K562 (cell line): ENCODE measurements at regions not wholly inside any gene's neighbourhood (a gene's known extent, or its start where the extent isn't known, plus 50 kb on each side); places are given as distances from the start of the nearest gene placed in this dataset.

Experiments used
- RAD51 ChIP-seq: fragments of 450-650 bp; IDR thresholded peaks from 2 replicates; pipeline ENCODE4 v1.7.1; 2016; ENCODE audit warnings: low read depth, mild to moderate bottlenecking, borderline replicate concordance
- TAF1 ChIP-seq: IDR thresholded peaks from 2 replicates; pipeline ENCODE4 v1.6.1; 2011; ENCODE audit warnings: mild to moderate bottlenecking, low read length, moderate library complexity; ENCODE audit not compliant: insufficient read depth, control insufficient read depth, severe bottlenecking; ENCODE audit errors: extremely low read depth
- ZKSCAN1 ChIP-seq: fragments of 150-350 bp; IDR thresholded peaks from 2 replicates; pipeline ENCODE4 v1.6.1; 2016; ENCODE audit warnings: low read depth, low read length
- ZSCAN32 ChIP-seq: fragments of 450-650 bp; formaldehyde crosslinking; IDR thresholded peaks from 2 replicates; pipeline ENCODE4 v1.4.0; 2020; ENCODE audit warnings: mild to moderate bottlenecking, moderate library complexity
- TF ChIP-seq, protein P1 (sequence below), 3 experiments: IDR thresholded peaks in 2 of 3; conservative IDR thresholded peaks in 1 of 3; 2 replicates each; pipeline ENCODE4 v1.5.1; 2011 to 2012; ENCODE audit warnings: low read length in 3 of 3, mild to moderate bottlenecking in 3 of 3, control low read depth in 2 of 3, improper control_type of control experiment in 1 of 3, inconsistent platforms in 1 of 3, low read depth in 1 of 3, mixed read lengths in 1 of 3, moderate library complexity in 1 of 3; ENCODE audit not compliant: insufficient read depth in 2 of 3
- TF ChIP-seq, protein P2 (sequence below): sonication (generic); formaldehyde crosslinking; IDR thresholded peaks from 2 replicates; pipeline ENCODE4 v1.8.1; 2022; ENCODE audit warnings: missing genetic modification reagents

DNA sequence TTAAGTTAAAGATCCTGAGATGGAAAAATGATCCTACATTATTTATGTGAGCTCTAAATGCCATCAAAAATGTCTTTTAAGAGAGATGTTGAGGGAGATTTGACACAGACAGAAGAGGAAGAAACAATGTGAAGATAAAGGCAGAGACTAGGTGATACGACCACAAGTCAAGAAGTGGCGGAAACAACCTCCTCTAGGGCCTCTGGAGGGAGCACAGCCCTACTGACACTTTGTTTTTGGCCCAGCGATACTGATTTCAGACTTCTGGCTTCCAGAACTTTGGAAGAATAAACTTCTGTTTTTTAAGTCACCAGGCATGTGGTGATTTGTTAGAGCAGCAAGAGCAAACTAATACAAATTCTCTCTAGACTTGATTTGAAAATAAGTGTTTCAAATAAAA lies 1216.1 kb downstream of the FSTL5 start:
- TF ChIP-seq ZKSCAN1 = no peak
- TF ChIP-seq, protein P1, sequence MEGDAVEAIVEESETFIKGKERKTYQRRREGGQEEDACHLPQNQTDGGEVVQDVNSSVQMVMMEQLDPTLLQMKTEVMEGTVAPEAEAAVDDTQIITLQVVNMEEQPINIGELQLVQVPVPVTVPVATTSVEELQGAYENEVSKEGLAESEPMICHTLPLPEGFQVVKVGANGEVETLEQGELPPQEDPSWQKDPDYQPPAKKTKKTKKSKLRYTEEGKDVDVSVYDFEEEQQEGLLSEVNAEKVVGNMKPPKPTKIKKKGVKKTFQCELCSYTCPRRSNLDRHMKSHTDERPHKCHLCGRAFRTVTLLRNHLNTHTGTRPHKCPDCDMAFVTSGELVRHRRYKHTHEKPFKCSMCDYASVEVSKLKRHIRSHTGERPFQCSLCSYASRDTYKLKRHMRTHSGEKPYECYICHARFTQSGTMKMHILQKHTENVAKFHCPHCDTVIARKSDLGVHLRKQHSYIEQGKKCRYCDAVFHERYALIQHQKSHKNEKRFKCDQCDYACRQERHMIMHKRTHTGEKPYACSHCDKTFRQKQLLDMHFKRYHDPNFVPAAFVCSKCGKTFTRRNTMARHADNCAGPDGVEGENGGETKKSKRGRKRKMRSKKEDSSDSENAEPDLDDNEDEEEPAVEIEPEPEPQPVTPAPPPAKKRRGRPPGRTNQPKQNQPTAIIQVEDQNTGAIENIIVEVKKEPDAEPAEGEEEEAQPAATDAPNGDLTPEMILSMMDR (IDR thresholded peaks at IDR 0.05 in 2 of 3, conservative IDR thresholded peaks at IDR 0.05 in 1 of 3; ENCODE audit: insufficient read depth in 2 of 3, low read depth in 1 of 3, low read length in 3 of 3) = no peak
- no peak for TF ChIP-seq TAF1
- no peak for TF ChIP-seq ZSCAN32
- TF ChIP-seq, protein P2, sequence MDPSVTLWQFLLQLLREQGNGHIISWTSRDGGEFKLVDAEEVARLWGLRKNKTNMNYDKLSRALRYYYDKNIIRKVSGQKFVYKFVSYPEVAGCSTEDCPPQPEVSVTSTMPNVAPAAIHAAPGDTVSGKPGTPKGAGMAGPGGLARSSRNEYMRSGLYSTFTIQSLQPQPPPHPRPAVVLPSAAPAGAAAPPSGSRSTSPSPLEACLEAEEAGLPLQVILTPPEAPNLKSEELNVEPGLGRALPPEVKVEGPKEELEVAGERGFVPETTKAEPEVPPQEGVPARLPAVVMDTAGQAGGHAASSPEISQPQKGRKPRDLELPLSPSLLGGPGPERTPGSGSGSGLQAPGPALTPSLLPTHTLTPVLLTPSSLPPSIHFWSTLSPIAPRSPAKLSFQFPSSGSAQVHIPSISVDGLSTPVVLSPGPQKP (CRISPR knock-in tag) = no peak
- no peak for TF ChIP-seq RAD51
